ENCODE measurements at regions not wholly inside any gene's neighbourhood (a gene's known extent, or its start where the extent isn't known, plus 50 kb on each side); places are given as distances from the start of the nearest gene placed in this dataset.

DNA sequence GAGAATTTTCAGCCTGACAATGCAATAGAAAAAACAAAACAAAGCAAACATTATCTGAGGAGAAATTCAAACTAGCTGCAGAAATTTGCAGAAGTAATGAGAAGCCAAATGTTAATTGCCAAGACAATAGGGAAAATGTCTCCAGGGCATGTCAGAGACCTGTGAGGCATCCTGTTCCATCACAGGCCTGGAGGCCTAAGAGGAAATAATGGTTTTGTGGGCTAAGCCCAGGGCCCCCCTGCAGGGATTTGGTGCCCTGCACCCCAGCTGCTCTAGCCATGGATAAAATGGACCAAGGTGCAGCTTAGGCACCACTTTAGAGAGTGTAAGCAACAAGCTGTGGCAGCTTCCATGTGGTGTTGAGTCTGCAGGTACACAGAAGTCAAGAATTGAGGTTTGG, 401.2 kb upstream of the NECTIN3 start:
- Histone ChIP-seq H3K27me3 (no peaks in the 10 kb centered on the region), H3K9me3 (no peaks in the 10 kb centered on the region), H3K36me3 (no peaks in the 10 kb centered on the region), H3K4me3 (no peak overlapping the region), H3K27ac (no peak overlapping the region), H3K4me1 (no peaks in the 10 kb centered on the region)
- no peak for TF ChIP-seq POLR2A (IDR thresholded peaks at IDR 0.05)
- TF ChIP-seq, protein P1, sequence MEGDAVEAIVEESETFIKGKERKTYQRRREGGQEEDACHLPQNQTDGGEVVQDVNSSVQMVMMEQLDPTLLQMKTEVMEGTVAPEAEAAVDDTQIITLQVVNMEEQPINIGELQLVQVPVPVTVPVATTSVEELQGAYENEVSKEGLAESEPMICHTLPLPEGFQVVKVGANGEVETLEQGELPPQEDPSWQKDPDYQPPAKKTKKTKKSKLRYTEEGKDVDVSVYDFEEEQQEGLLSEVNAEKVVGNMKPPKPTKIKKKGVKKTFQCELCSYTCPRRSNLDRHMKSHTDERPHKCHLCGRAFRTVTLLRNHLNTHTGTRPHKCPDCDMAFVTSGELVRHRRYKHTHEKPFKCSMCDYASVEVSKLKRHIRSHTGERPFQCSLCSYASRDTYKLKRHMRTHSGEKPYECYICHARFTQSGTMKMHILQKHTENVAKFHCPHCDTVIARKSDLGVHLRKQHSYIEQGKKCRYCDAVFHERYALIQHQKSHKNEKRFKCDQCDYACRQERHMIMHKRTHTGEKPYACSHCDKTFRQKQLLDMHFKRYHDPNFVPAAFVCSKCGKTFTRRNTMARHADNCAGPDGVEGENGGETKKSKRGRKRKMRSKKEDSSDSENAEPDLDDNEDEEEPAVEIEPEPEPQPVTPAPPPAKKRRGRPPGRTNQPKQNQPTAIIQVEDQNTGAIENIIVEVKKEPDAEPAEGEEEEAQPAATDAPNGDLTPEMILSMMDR (IDR thresholded peaks at IDR 0.05) = no peak
- no peak for DNase-seq
- intact Hi-C loops (cut with DNase I; ENCODE audit: low total_unique reads) = no loop called here

DNA sequence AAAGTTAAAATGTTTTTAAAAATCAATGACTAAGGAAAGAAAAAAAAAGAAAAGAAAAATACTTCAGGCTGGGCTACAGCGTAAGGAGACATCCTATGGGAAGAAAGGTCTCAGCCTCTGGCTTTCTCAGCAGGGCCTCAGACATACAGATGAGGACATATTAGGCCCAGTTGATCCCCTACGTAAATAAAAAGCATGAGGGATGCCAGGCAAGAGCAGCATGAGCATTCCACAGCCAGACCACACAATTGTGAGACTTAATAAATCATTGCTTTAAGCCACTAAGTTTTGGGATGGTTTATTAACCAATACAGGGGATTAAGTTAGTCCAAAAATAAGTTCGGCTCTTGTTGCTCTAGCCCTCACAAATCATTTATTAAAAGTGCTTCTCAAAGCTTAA, 394.1 kb upstream of the NECTIN3 start:
- Histone ChIP-seq H3K4me1 (no peaks in the 10 kb centered on the region), H3K4me3 (no peak overlapping the region), H3K9me3 (no peaks in the 10 kb centered on the region), H3K27me3 (no peaks in the 10 kb centered on the region), H3K36me3 (no peaks in the 10 kb centered on the region), H3K27ac (no peak overlapping the region)
- intact Hi-C loops (cut with DNase I; ENCODE audit: low total_unique reads) = no loop called here
- DNase-seq = no peak
- TF ChIP-seq, protein P1 (IDR thresholded peaks at IDR 0.05) = no peak
- TF ChIP-seq POLR2A (IDR thresholded peaks at IDR 0.05) = no peak

DNA sequence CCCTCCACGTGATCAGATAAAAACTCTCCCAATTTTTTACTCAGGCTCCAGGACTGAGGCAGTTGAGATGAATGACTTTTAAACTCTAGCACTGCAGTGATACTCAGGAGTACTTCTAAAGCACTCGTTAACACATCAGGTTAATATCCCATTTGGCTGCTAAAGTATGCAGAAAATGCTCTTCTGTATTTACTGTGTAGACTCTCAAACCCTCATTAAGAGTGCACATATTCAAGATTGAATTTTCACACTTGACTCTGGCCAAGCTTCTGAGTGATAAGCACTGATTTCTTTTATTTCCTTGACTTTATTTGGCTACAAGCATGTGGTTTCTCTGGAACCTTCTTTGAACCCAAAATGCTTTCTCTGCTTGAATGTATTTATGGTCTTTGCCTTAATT, 392.3 kb upstream of the NECTIN3 start:
- no peak overlapping the region for H3K4me3 ChIP-seq
- no peaks in the 10 kb centered on the region for H3K4me1 ChIP-seq
- intact Hi-C loops (cut with DNase I; ENCODE audit: low total_unique reads) = no loop called here
- no peaks in the 10 kb centered on the region for H3K36me3 ChIP-seq
- no peaks in the 10 kb centered on the region for H3K27me3 ChIP-seq
- no peak overlapping the region for H3K27ac ChIP-seq
- no peak for DNase-seq
- H3K9me3 ChIP-seq = no peaks in the 10 kb centered on the region
- no peak for TF ChIP-seq POLR2A (IDR thresholded peaks at IDR 0.05)
- TF ChIP-seq, protein P1 (IDR thresholded peaks at IDR 0.05) = no peak

GRCh38 chr3:110680450-110680849, 391.2 kb upstream of the NECTIN3 start:
- TF ChIP-seq, protein P1 (IDR thresholded peaks at IDR 0.05) = no peak
- DNase-seq = no peak
- Histone ChIP-seq H3K9me3 (no peaks in the 10 kb centered on the region), H3K27me3 (no peaks in the 10 kb centered on the region), H3K36me3 (no peaks in the 10 kb centered on the region), H3K4me3 (no peak overlapping the region), H3K4me1 (no peaks in the 10 kb centered on the region), H3K27ac (no peak overlapping the region)
- intact Hi-C loops (cut with DNase I; ENCODE audit: low total_unique reads) = no loop called here

DNA sequence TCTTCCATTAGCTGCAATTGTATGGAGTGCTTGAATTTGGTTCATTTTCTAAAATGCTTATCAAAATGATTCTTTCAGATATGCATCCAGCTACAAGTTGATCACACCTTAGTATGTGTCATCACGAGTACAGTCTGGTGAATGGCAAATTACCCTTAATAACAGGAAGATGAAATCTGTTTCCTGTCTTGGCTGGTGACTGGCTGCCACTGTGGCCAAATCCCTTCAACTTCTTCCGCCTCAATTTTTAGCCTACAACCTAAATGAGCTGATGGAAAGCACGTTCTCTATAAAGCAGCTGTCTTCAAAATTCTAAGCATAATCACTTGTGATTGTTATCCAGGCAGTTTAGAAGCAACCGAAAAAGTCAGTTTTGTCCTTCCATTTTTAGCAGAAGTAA, 387.1 kb upstream of the NECTIN3 start:
- DNase-seq = no peak
- intact Hi-C loops (cut with DNase I; ENCODE audit: low total_unique reads) = no loop called here
- no peak for TF ChIP-seq POLR2A (IDR thresholded peaks at IDR 0.05)
- TF ChIP-seq, protein P1 (IDR thresholded peaks at IDR 0.05) = no peak
- Histone ChIP-seq H3K4me3 (no peak overlapping the region), H3K27ac (no peak overlapping the region), H3K27me3 (no peaks in the 10 kb centered on the region), H3K9me3 (no peaks in the 10 kb centered on the region), H3K36me3 (no peaks in the 10 kb centered on the region), H3K4me1 (no peaks in the 10 kb centered on the region)

Data from uterus (tissue), 3 donors.